ENCODE measurements at regions not wholly inside any gene's neighbourhood (a gene's known extent, or its start where the extent isn't known, plus 50 kb on each side); places are given as distances from the start of the nearest gene placed in this dataset.

GRCh38 chr10:114732931-114733330 lies 74.9 kb upstream of the ABLIM1 start:
- TF ChIP-seq CTCF (IDR thresholded peaks at IDR 0.05; ENCODE audit: low read length) (no peak), EZH2 (IDR thresholded peaks at IDR 0.05; ENCODE audit: borderline replicate concordance, low read length) (no peak)

Measured in OCI-LY1 (cell line).